Caco-2 (cell line): ENCODE measurements at regions not wholly inside any gene's neighbourhood (a gene's known extent, or its start where the extent isn't known, plus 50 kb on each side); places are given as distances from the start of the nearest gene placed in this dataset.

ENCODE experiments used
- BruUV-seq: library from RNA; stranded (reverse); fragments of 400-500 nt; replicated peaks from 2 replicates; lab custom pipeline; 2021; lab: Mats Ljungman, UMichigan
- CTCF ChIA-PET: fragments of 300-600 bp; sonication (Branson Sonifier 250); formaldehyde crosslinking; loops from one replicate; lab custom pipeline; 2022; ENCODE audit warnings: antibody characterized with exemption; lab: Charles Lee
- POLR2A ChIA-PET: fragments of 300-600 bp; sonication (Branson Sonifier 250); formaldehyde crosslinking; loops from one replicate; lab custom pipeline; 2022; ENCODE audit warnings: antibody characterized with exemption; lab: Charles Lee
- DNase-seq, 2 experiments: peaks; one replicate each; pipeline versions ENCODE4 v3.0.0 to v3.0.0-alpha.2; 2020 to 2022
- H3K27me3 ChIP-seq: replicated peaks from 2 replicates; pipeline ENCODE4 v1.6.0; 2011; ENCODE audit warnings: low read length; ENCODE audit not compliant: control insufficient read depth, insufficient read depth
- H3K36me3 ChIP-seq: 2 replicates; pipeline ENCODE4 v1.5.1; 2011; ENCODE audit warnings: low read length; ENCODE audit not compliant: control insufficient read depth, insufficient read depth
- H3K4me1 ChIP-seq: fragments of 250-450 bp; sonication (Bioruptor Pico); 2 replicates; pipeline ENCODE4 v1.5.1; 2020; ENCODE audit warnings: mild to moderate bottlenecking
- H3K4me3 ChIP-seq: 2 replicates; pipeline ENCODE4 v1.5.1; 2011; ENCODE audit warnings: low read depth, mild to moderate bottlenecking, control low read depth, low read length
- H3K9me3 ChIP-seq: fragments of 250-450 bp; sonication (Bioruptor Pico); 2 replicates; pipeline ENCODE4 v1.5.1; 2020; ENCODE audit warnings: mild to moderate bottlenecking, moderate library complexity
- H3K27ac Mint-ChIP-seq: one replicate; pipeline ENCODE4 v1.8.0; 2022; ENCODE audit warnings: mixed read lengths; ENCODE audit not compliant: unreplicated experiment
- H3K27me3 Mint-ChIP-seq: one replicate; pipeline ENCODE4 v1.8.0; 2022; ENCODE audit warnings: mixed read lengths; ENCODE audit not compliant: insufficient read depth, unreplicated experiment
- H3K36me3 Mint-ChIP-seq: one replicate; pipeline ENCODE4 v1.8.0; 2022; ENCODE audit warnings: mild to moderate bottlenecking, mixed read lengths; ENCODE audit not compliant: insufficient read depth, unreplicated experiment
- H3K4me1 Mint-ChIP-seq: one replicate; pipeline ENCODE4 v1.8.0; 2022; ENCODE audit warnings: low read depth, mixed read lengths; ENCODE audit not compliant: unreplicated experiment
- H3K4me3 Mint-ChIP-seq: one replicate; pipeline ENCODE4 v1.8.0; 2022; ENCODE audit warnings: mild to moderate bottlenecking, moderate library complexity, mixed read lengths; ENCODE audit not compliant: unreplicated experiment
- H3K9me3 Mint-ChIP-seq: one replicate; pipeline ENCODE4 v1.8.0; 2022; ENCODE audit warnings: mixed read lengths; ENCODE audit not compliant: unreplicated experiment
- CTCF ChIP-seq, 2 experiments: fragments of 200-600 bp in 1 of 2; IDR thresholded peaks; 1 replicate in 1 of 2; 2 replicates in 1 of 2; pipeline versions ENCODE4 v1.5.1 to v1.8.0; 2011 to 2022; ENCODE audit warnings: antibody characterized with exemption in 1 of 2, control low read depth in 1 of 2, inconsistent platforms in 1 of 2, low read depth in 1 of 2, low read length in 1 of 2, mild to moderate bottlenecking in 1 of 2, moderate library complexity in 1 of 2; ENCODE audit not compliant: insufficient read depth in 1 of 2, severe bottlenecking in 1 of 2, unreplicated experiment in 1 of 2
- intact Hi-C: fragments of 100-400 bp; cut with micrococcal nuclease; formaldehyde crosslinking; loops from one replicate; pipeline ENCODE4 v1.10.0; 2022; ENCODE audit not compliant: unreplicated experiment

DNA sequence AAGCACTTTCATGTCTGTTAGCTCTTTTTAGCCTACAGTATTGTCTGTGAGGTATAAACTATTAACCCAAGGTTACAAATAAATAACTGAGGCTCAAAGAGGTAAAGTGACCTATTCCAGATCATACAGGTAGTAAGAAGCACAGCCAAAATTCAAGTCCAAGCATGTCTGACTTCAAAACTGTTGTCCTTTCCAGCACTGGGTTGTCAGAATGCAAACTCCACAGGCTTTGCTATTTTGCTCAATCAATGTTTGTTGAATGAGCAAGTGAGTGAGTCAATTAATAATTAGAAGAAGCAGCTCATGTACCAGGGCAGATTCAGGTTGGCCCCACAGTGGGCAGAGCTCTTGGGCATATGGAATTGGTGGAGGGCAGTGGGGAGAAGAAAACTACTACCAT is 134.1 kb upstream of the ARHGEF9 start:
- ChIA-PET POLR2A (no interaction called here), CTCF (no interaction called here)
- Mint-ChIP-seq H3K9me3 (no peaks in the 10 kb centered on the region), H3K36me3 (no peaks in the 10 kb centered on the region), H3K4me3 (no peak overlapping the region), H3K27me3 (no peaks in the 10 kb centered on the region), H3K27ac (no peak overlapping the region), H3K4me1 (peaks cover 11% of the 10 kb centered on the region)
- Histone ChIP-seq H3K4me1 (peaks cover 25% of the 10 kb centered on the region), H3K36me3 (no peaks in the 10 kb centered on the region), H3K9me3 (no peaks in the 10 kb centered on the region), H3K27me3 (no peaks in the 10 kb centered on the region), H3K4me3 (no peak overlapping the region)
- no TSS peak for BruUV-seq
- no peak for DNase-seq
- intact Hi-C loops, result no loop called here
- TF ChIP-seq CTCF (IDR thresholded peaks at IDR 0.05; ENCODE audit: insufficient read depth in 1 of 2, low read depth in 1 of 2, low read length in 1 of 2, severe bottlenecking in 1 of 2, unreplicated experiment in 1 of 2), result no peak

GRCh38 chrX:63918611-63919010 is 133.6 kb upstream of the ARHGEF9 start:
- TF ChIP-seq CTCF (IDR thresholded peaks at IDR 0.05; ENCODE audit: insufficient read depth in 1 of 2, low read depth in 1 of 2, low read length in 1 of 2, severe bottlenecking in 1 of 2, unreplicated experiment in 1 of 2), result no peak
- intact Hi-C loops, result no loop called here
- no peaks in the 10 kb centered on the region for H3K9me3 ChIP-seq
- H3K36me3 ChIP-seq, result no peaks in the 10 kb centered on the region
- H3K4me1 Mint-ChIP-seq, result peaks cover 11% of the 10 kb centered on the region
- no peaks in the 10 kb centered on the region for H3K27me3 Mint-ChIP-seq
- H3K27me3 ChIP-seq, result no peaks in the 10 kb centered on the region
- no peak overlapping the region for H3K4me3 ChIP-seq
- no TSS peak for BruUV-seq
- POLR2A ChIA-PET, result no interaction called here
- no peak overlapping the region for H3K27ac Mint-ChIP-seq
- H3K36me3 Mint-ChIP-seq, result no peaks in the 10 kb centered on the region
- H3K9me3 Mint-ChIP-seq, result no peaks in the 10 kb centered on the region
- DNase-seq, result no peak
- H3K4me3 Mint-ChIP-seq, result no peak overlapping the region
- CTCF ChIA-PET, result no interaction called here
- peaks cover 25% of the 10 kb centered on the region for H3K4me1 ChIP-seq

DNA sequence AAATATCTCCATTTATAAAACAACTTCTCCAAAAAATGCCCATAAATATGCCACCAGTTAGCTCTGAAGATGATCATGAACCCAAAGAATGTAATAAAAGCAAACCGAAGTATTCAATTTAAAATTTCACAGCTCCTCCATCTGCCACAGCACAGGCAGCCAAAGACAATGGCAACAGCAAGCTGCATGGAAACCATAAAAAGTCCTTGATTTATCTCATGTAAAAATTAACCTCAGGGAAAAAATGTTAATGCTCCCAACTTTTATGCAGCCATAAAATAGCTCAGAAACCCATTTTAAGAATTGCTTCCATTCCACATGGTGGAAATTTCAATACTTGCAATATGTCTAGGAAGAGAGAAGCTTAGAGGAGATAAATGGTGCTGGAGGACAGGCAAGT is 132.3 kb upstream of the ARHGEF9 start:
- BruUV-seq, result no TSS peak
- ChIA-PET POLR2A (no interaction called here), CTCF (no interaction called here)
- intact Hi-C loops, result no loop called here
- Mint-ChIP-seq H3K27me3 (no peaks in the 10 kb centered on the region), H3K9me3 (peaks cover 11% of the 10 kb centered on the region), H3K27ac (no peak overlapping the region), H3K4me1 (peaks cover 11% of the 10 kb centered on the region), H3K36me3 (no peaks in the 10 kb centered on the region), H3K4me3 (no peak overlapping the region)
- Histone ChIP-seq H3K36me3 (no peaks in the 10 kb centered on the region), H3K27me3 (no peaks in the 10 kb centered on the region), H3K4me1 (peaks cover 18% of the 10 kb centered on the region), H3K4me3 (no peak overlapping the region), H3K9me3 (no peaks in the 10 kb centered on the region)
- TF ChIP-seq CTCF (IDR thresholded peaks at IDR 0.05; ENCODE audit: insufficient read depth in 1 of 2, low read depth in 1 of 2, low read length in 1 of 2, severe bottlenecking in 1 of 2, unreplicated experiment in 1 of 2), result no peak
- DNase-seq, result no peak
